Nephron (organoid): ENCODE measurements at regions not wholly inside any gene's neighbourhood (a gene's known extent, or its start where the extent isn't known, plus 50 kb on each side); places are given as distances from the start of the nearest gene placed in this dataset.
A peak's percentile ranks its signal among the peaks of the same experiment; 100 is the strongest.
"Not testable (repeated sequence)": the region's sequence is repeated elsewhere in the genome, so short reads cannot be mapped to it uniquely, and the experiment has no call there.

Source experiments
- H3K27ac Mint-ChIP-seq, 3 experiments: 2 replicates each; pipeline ENCODE4 v1.8.0; 2020; ENCODE audit warnings: mixed read lengths in 3 of 3, mild to moderate bottlenecking in 2 of 3, moderate library complexity in 1 of 3
- H3K27me3 Mint-ChIP-seq: 2 replicates; pipeline ENCODE4 v1.8.0; 2021; ENCODE audit warnings: low read depth, mild to moderate bottlenecking, moderate library complexity, mixed read lengths
- H3K36me3 Mint-ChIP-seq: 2 replicates; pipeline ENCODE4 v1.8.0; 2020; ENCODE audit warnings: low read depth, mixed read lengths
- H3K4me1 Mint-ChIP-seq: 2 replicates; pipeline ENCODE4 v1.8.0; 2020; ENCODE audit warnings: mixed read lengths
- H3K4me3 Mint-ChIP-seq, 3 experiments: 2 replicates each; pipeline ENCODE4 v1.8.0; 2020; ENCODE audit warnings: mild to moderate bottlenecking in 3 of 3, mixed read lengths in 3 of 3, moderate library complexity in 2 of 3
- H3K9me3 Mint-ChIP-seq: 2 replicates; pipeline ENCODE4 v1.8.0; 2020; ENCODE audit warnings: mixed read lengths
- CTCF ChIP-seq, 3 experiments: fragments of 200-600 bp; sonication (generic); IDR thresholded peaks; one replicate each; pipeline ENCODE4 v1.5.0; 2021; ENCODE audit warnings: antibody characterized with exemption in 3 of 3; ENCODE audit not compliant: unreplicated experiment in 3 of 3

GRCh38 chr17:20852239-20852989 is 190.4 kb downstream of the USP22 start:
- peaks cover 23% of the 10 kb centered on the region for H3K27me3 Mint-ChIP-seq
- H3K4me1 Mint-ChIP-seq, result peaks cover 11% of the 10 kb centered on the region
- H3K27ac Mint-ChIP-seq, result peak overlapping the region in 1 of 3 experiments; percentile 88
- no peaks in the 10 kb centered on the region for H3K9me3 Mint-ChIP-seq
- peak overlapping the region in 2 of 3 experiments; percentile 89 to 94 for H3K4me3 Mint-ChIP-seq
- TF ChIP-seq CTCF (IDR thresholded peaks at IDR 0.05; ENCODE audit: unreplicated experiment in 3 of 3), result no peak
- H3K36me3 Mint-ChIP-seq, result no peaks in the 10 kb centered on the region

GRCh38 chr17:20852990-20853370 is 189.8 kb downstream of the USP22 start:
- Mint-ChIP-seq H3K27me3 (peaks cover 23% of the 10 kb centered on the region), H3K4me1 (peaks cover 11% of the 10 kb centered on the region), H3K4me3 (peak overlapping the region in 2 of 3 experiments; percentile 89 to 94), H3K27ac (peak overlapping the region in 1 of 3 experiments; percentile 88), H3K9me3 (no peaks in the 10 kb centered on the region), H3K36me3 (no peaks in the 10 kb centered on the region)
- no peak for TF ChIP-seq CTCF (IDR thresholded peaks at IDR 0.05; ENCODE audit: unreplicated experiment in 3 of 3)

- H3K27ac Mint-ChIP-seq, H3K9me3 Mint-ChIP-seq, H3K36me3 Mint-ChIP-seq, H3K4me3 Mint-ChIP-seq: not testable (repeated sequence)
- Mint-ChIP-seq H3K4me1 (peaks cover 11% of the 10 kb centered on the region), H3K27me3 (peaks cover 20% of the 10 kb centered on the region)
These were observed 186.8 kb downstream of the USP22 start for GRCh38 chr17:20855910-20856470.

GRCh38 chr17:20866444-20867209 is 176.2 kb downstream of the USP22 start:
- not testable (repeated sequence) for H3K9me3 Mint-ChIP-seq, H3K36me3 Mint-ChIP-seq, H3K27me3 Mint-ChIP-seq
- Mint-ChIP-seq H3K4me1 (peaks cover 12% of the 10 kb centered on the region), H3K27ac (peak overlapping the region; percentile 44 to 59 (median 46)), H3K4me3 (peak overlapping the region in 2 of 3 experiments; percentile 25 to 56)

- H3K36me3 Mint-ChIP-seq, H3K4me3 Mint-ChIP-seq, H3K27me3 Mint-ChIP-seq, H3K9me3 Mint-ChIP-seq: not testable (repeated sequence)
- H3K27ac Mint-ChIP-seq, result peak overlapping the region in 1 of 3 experiments; percentile 36
- peaks cover 21% of the 10 kb centered on the region for H3K4me1 Mint-ChIP-seq
These were observed 175.3 kb downstream of the USP22 start for GRCh38 chr17:20867436-20867937.

GRCh38 chr17:20867938-20868661 is 174.7 kb downstream of the USP22 start:
- H3K4me3 Mint-ChIP-seq, H3K27me3 Mint-ChIP-seq, H3K9me3 Mint-ChIP-seq, H3K27ac Mint-ChIP-seq, H3K36me3 Mint-ChIP-seq: not testable (repeated sequence)
- H3K4me1 Mint-ChIP-seq, result peaks cover 24% of the 10 kb centered on the region

- Mint-ChIP-seq H3K27ac (peak overlapping the region in 1 of 3 experiments; percentile 79), H3K4me1 (peaks cover 26% of the 10 kb centered on the region)
- H3K27me3 Mint-ChIP-seq, H3K4me3 Mint-ChIP-seq, H3K36me3 Mint-ChIP-seq, H3K9me3 Mint-ChIP-seq: not testable (repeated sequence)
These were observed 174.2 kb downstream of the USP22 start for GRCh38 chr17:20868662-20869007.

- H3K4me1 Mint-ChIP-seq, result peaks cover 39% of the 10 kb centered on the region
- H3K4me3 Mint-ChIP-seq, H3K27me3 Mint-ChIP-seq, H3K9me3 Mint-ChIP-seq, H3K36me3 Mint-ChIP-seq, H3K27ac Mint-ChIP-seq: not testable (repeated sequence)
These were observed 169.6 kb downstream of the USP22 start for GRCh38 chr17:20873173-20873572.

- H3K36me3 Mint-ChIP-seq, H3K4me3 Mint-ChIP-seq, H3K9me3 Mint-ChIP-seq, H3K27ac Mint-ChIP-seq, H3K27me3 Mint-ChIP-seq: not testable (repeated sequence)
- peaks cover 42% of the 10 kb centered on the region for H3K4me1 Mint-ChIP-seq
These were observed 169.0 kb downstream of the USP22 start for GRCh38 chr17:20873688-20874328.

GRCh38 chr17:20877384-20877783 is 165.4 kb downstream of the USP22 start:
- H3K27ac Mint-ChIP-seq, H3K27me3 Mint-ChIP-seq, H3K9me3 Mint-ChIP-seq, H3K4me3 Mint-ChIP-seq: not testable (repeated sequence)
- peaks cover 29% of the 10 kb centered on the region for H3K4me1 Mint-ChIP-seq
- H3K36me3 Mint-ChIP-seq, result peaks cover 23% of the 10 kb centered on the region
